Body of pancreas (tissue), 4 donors: ENCODE measurements at regions not wholly inside any gene's neighbourhood (a gene's known extent, or its start where the extent isn't known, plus 50 kb on each side); places are given as distances from the start of the nearest gene placed in this dataset.

Experiments
- POLR2A ChIP-seq, 3 donors: fragments of 450-650 bp; IDR thresholded peaks; one replicate each; pipeline ENCODE4 v1.6.1; 2016; ENCODE audit warnings: antibody characterized with exemption in 3 of 3, mild to moderate bottlenecking in 2 of 3
- TF ChIP-seq, protein P1 (sequence below), 7 experiments: fragments of 450-650 bp in 4 of 7; fragments of 200-600 bp in 3 of 7; sonication (generic) in 3 of 7; IDR thresholded peaks; one replicate each; pipeline ENCODE4 v1.5.1; 2016 to 2019; ENCODE audit warnings: antibody characterized with exemption in 7 of 7

- TF ChIP-seq, protein P1, sequence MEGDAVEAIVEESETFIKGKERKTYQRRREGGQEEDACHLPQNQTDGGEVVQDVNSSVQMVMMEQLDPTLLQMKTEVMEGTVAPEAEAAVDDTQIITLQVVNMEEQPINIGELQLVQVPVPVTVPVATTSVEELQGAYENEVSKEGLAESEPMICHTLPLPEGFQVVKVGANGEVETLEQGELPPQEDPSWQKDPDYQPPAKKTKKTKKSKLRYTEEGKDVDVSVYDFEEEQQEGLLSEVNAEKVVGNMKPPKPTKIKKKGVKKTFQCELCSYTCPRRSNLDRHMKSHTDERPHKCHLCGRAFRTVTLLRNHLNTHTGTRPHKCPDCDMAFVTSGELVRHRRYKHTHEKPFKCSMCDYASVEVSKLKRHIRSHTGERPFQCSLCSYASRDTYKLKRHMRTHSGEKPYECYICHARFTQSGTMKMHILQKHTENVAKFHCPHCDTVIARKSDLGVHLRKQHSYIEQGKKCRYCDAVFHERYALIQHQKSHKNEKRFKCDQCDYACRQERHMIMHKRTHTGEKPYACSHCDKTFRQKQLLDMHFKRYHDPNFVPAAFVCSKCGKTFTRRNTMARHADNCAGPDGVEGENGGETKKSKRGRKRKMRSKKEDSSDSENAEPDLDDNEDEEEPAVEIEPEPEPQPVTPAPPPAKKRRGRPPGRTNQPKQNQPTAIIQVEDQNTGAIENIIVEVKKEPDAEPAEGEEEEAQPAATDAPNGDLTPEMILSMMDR (IDR thresholded peaks at IDR 0.05) = no peak
- TF ChIP-seq POLR2A (IDR thresholded peaks at IDR 0.05) = no peak
Observed at GRCh38 chr15:54779271-54779670, 417.5 kb downstream of the RSL24D1 start.
